Fibroblast of skin of abdomen (primary cell): ENCODE measurements at regions not wholly inside any gene's neighbourhood (a gene's known extent, or its start where the extent isn't known, plus 50 kb on each side); places are given as distances from the start of the nearest gene placed in this dataset.
"Not testable (repeated sequence)": the region's sequence is repeated elsewhere in the genome, so short reads cannot be mapped to it uniquely, and the experiment has no call there.

ENCODE experiments used
- DNase-seq: peaks from one replicate; pipeline ENCODE4 v3.0.0-alpha.2; 2013

DNA sequence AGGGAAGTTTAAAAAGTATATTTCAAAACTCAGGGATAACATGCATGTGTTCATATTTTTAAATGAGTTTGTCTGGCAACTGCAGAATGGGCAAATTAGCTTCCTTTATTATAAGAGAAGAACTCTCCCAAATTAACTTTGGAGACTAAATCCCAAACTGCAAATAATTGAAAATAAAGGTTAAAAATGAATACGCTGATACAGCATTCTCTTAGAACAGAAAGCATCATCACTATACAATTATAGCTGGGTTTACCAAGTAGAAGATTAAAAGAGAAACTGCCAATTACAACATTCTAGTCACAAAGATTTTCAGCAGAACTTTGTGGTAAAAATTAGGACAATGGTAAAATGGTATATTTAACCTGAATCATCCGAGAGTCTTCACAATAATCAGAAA lies 73.3 kb downstream of the OLFM4 start:
- no peak for DNase-seq

DNA sequence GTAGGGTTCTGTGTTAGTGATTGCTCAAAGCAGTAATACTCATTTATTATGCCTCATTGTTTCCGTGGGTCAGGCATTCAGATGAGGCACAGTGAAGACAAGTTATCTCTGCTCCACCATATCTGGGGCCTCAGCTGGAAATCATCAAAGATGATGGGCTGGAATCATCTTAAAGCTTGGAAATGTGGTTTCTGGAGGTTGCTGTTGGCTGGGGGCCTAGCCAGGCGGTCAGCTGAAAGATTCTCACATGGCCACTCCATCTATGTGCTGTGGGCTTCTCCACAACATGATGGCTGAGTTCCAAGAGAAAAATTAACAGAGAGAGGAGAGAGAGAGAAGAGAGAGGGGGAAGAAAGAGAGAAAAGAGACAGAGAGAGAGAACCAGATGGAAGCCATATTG lies 75.5 kb downstream of the OLFM4 start:
- peak; percentile 75 for DNase-seq

DNA sequence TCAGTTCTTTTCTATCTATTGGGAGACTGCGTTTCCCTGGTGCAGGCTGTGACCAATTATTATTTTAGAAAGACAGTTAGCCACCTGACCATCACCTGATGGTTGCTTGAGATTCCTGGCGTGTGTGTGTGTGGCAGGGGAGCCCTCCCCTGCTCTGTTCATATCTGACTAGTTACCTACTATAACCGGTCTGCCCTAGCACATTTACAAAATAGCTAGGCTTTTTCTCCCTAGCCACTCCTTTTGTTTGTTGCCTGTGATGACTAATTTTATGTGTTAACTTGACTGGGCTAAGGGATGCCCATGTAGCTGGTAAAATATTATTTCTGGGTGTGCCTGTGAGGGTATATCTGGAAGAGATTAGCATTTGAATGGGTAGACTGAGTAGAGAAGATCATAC lies 76.9 kb downstream of the OLFM4 start:
- no peak for DNase-seq

DNA sequence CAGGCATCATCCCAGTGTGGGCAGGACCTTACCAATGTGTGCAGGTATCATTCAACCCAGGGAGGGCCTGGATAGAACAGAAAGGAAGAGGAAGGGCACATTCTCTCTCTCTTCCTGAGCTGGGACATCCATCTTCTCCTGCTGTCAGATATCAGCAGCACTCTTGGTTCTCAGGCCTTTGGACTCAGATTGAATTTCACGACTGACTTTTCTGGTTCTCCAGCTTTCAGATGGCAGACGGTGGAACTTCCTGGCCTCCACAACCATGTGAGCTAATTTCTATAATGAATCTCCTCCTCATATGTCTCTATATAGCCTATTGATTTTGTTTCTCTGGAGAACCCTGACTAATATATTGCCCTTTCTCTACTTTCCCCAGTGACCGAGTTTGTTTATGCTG lies 77.3 kb downstream of the OLFM4 start:
- no peak for DNase-seq

DNA sequence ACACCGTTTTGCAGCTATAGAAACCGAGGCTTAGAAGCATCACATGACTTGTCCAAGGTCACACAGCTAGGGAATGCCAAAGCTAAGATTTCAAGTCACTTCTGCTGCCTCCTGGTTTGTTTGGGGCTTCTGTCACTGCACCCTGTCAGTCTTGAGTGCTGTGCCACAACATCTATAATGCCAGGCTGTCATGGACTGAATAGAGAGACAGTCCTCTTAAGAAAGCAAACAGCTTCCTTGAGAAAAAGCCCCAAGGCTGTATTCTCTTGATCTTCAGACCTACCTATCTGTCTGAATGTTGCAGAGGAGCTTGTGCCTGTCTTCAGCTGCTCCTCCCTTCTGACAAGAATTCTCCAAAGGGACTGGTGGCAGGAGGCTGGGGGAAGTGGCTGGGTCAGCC lies 81.6 kb downstream of the OLFM4 start:
- no peak for DNase-seq

DNA sequence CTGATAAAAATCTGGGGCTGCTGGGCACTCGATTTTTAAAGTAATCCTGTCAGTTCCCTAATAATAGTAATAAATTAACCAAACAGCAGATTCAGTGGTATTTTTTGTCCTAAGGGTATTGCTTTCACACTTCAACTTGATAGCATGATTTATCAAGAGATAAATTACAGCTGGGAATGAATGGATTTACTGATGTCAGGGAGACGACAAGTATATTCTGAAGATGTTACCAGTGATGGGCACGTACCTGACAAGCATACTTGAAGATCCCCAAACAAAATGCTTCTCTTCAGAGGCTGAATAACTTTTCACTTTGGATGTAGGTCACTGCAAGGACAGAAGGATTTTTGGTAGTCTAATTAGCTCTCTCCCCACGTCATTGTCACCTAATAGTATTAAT lies 82.0 kb downstream of the OLFM4 start:
- DNase-seq = no peak

DNA sequence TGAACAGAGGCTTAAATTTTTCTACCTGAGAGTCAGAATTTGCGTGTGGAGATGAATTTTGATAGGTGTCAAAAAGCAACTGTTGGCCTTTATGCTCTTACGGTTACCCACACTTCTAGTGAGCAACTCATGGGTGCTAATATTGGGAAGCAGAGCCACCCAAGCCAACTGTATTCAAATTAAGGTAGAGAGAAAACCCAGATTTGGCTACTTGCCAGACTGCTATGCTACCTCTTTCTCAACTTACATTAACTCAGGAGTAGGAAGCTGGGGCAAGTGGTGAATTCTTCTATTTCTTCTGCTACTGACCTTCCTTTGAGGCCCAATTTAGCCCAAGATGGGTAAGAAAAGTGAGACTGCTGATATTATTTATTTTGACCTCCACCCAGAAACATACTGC lies 83.9 kb downstream of the OLFM4 start:
- no peak for DNase-seq

DNA sequence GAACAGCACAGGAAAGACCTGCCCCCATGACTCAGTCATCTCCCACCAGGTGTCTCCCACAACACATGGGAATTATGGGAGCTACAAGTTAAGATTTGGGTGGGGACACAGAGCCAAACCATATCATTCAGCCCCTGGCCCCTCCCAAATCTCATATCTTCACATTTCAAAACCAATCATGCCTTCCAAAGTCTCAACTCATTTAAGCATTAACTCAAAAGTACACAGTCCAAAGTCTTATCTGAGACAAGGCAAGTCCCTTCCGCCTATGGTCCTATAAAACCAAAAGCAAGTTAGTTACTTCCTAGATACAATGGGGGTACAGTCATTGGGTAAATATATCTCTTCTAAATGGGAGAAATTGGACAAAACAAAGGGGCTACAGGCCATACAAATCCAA lies 88.4 kb downstream of the OLFM4 start:
- DNase-seq = not testable (repeated sequence)

DNA sequence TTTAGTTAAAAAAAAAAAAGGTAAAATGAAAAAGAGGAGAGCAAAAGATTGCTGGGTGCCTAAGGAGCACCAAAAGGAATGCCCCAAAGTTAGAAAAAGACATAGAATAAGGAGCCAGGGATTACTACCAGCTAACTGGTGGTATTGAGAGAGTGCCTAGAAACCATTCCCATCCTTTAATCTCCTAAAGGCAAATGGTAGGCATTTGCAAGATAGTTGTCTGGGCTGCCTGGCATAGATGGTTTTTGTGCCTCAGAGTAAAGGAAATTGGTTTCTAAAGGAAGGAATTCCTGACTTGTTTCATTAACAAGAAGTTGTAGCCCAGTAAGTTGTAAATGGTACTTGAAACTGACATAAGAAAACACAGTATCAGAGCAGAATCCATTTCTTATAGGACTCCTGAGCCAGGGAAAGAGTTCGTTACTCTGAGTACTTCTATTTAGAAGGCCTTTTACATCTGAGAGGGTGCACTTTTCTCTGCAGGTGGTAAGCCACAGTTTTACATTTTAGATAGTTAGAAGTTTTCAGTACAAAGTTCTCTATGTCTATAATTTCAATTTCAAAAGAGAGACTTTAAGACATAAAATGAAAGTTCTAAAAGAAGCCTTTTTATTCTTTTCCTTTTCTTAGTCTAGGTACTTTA lies 92.6 kb downstream of the OLFM4 start:
- DNase-seq = no peak

DNA sequence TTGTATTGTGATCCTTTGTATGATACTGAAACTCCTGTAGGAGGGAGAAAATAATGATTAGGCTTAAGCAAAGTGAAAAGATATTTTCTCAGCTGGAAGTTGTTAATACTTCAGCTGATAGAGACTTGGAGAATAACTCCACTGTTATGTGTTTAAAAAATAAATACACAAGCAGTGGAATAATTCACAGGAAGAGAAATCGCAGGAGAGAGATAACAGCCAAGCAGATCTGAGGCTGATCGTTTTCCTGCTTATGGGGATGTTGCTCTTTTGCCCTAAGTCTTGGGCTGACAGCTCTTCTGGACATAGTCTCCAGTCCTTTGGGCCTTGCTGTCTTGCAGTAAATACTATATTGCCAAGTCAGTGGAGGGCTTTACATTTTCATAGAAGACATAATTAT lies 93.3 kb downstream of the OLFM4 start:
- no peak for DNase-seq

DNA sequence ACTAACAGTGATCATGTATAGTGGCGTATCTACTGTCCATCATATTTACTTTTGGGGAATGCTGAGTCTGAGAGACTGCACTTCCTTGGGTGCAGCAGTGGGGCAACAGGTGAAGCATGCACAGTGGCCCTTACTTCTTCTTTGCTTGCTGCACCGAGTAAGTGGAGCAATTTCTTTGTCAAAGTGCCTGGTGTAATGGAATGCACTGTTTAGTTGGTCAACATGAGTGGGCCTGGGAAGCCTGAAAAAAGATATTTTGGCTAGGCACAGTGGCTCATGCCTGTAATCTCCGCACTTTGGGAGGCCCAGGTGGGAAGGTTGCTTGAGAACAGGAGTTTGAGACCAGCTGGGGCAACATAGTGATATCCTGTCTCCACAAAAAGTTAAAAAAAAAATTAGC lies 94.9 kb downstream of the OLFM4 start:
- no peak for DNase-seq

DNA sequence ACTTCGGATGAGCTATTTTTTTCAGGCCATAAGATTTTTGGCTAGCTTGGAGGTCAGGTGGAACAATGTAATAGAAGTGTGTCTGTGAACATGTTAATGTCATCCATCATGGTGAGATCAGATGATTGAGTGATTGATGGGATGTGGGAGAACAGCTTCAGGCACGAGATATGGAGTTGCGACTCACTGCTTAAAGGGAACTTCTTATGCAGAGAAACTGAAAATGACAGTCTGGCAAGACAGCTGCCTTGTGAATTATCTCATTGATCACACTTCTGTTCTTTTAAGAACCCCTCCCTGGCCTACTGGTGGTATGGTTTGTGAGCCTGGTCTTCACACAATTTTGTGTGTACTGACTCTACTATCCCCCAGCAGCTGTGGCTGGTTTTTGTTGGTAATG lies 96.0 kb downstream of the OLFM4 start:
- no peak for DNase-seq

DNA sequence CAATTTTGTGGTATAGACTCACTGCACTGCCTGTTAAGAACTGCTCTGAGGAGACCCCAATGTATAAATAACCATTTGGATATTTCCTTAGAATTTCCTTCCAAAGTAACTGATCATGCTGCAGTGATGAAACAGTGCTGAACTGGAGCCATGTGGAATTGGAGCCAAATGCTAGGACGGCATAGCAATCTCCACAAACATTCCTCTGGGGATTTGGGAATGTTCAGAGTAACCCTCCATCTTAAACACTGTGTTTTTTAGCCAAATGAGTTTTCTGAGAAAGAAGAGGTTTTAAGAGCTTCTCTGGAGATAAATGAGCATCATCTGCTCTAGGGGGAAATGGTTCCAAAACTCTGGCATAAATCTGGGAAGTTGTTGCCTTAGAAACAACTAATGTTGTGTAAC lies 98.2 kb downstream of the OLFM4 start:
- peak; percentile 92 for DNase-seq

DNA sequence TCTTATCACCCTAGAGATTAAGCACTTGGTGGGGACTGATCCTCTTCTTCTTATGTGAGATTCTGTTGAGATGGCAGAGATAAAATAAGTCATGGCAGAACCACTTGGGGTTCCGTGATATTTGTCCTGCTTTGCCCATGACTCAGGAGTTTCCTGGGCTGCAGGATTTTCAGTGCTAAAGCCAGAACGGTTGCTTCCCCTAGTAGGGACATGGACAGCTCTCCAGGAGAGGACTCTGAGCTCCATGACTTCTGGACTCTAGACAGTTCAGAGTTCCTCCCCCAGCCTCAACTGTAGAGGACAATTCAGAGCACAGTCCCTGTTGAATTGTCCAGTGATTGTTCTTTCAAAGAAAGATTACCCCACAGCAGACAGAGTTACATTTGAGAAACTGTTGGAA lies 98.8 kb downstream of the OLFM4 start:
- peak; percentile 17 for DNase-seq

DNA sequence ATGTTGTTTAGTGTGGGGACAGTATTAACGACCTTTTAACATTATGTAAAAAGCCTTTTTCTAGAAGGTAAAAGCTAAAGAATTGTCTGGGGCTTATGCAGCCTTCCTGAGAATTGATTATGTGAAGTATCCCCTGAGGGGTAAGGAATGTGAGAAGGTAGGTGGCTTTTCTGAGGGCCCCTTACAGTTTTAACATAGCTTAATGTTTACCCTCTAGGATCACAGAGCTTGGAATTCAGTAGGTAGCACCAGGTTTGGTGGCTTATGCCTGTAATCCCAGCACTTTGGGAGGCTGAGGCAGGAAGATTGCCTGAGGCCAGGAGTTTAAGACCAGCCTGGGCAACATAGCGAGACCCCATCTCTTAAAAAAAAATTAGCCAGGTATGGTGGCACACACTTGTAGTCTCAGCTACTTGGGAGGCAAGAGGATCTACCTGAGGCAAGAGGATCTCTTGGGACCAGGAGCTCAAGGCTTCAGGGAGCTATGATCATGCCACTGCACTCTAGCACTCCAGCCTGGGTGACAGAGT lies 101.3 kb downstream of the OLFM4 start:
- no peak for DNase-seq

DNA sequence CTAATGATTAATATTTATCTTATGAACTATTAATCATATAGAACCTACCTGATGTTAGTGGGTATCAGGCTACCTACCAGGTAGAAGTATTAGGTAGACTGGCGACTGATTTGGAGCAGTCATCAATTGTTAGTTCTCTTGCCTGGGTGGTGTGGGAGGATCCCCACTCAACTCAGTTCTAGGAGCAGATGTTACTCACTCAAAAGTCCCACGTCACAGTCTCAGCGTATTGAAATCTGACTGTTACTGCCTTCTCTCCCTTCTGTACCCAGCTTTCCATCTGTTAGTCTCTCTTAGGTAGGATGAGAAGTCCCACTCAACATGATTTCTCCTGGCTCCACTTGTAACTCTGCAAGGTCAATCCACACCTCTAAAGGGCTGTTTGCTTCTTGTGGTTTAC lies 102.7 kb downstream of the OLFM4 start:
- no peak for DNase-seq

DNA sequence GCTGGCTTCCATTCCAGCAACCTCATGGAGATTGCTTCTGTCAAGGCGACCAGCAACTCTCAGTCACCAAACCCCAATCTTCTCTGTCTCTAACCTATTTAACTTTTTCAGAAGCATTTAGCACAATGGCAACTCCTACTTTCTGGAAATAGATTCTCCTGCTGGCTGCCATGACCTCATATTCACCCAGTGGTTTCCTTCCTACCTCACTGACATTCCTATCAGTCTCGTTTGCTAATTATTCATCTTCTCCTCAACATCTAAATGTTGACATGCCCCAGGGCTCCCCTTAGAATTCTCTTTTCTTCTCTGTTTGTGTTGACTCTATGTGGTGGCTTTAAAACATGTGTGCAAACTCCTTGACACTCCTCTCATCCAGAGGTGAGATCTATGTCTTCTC lies 106.7 kb downstream of the OLFM4 start:
- DNase-seq = peak; percentile 32

DNA sequence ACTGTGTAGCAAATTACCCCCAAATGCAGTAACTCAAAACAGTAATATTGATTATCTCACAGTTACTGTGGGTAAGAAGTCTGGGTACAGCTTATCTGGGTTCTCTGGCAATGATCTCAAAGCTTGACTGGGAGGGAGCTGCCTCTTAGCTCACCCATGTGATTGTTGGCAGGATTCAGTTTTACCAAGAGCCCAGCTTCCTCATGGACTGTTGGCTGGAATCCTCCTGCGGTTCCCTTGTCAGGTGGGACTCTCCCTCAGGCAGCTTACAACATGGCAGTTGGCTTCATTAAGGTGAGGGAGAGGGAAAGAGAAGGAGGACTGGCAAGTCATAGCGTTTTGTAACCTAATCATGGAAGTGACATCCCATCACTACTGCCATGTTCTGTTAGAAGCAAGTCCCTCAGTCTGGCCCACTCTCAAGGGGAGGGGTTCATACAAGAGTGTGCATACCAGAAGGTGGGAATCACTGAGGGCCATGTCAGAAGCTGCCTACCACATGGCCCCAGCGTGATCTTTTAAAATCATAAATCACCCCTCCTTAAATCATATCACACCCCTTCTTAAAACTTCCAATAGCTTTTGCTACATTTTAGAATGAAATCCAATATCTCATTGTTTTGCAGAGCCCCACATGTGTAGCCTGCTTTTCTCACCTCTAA lies 108.1 kb downstream of the OLFM4 start:
- DNase-seq = peak; percentile 62

DNA sequence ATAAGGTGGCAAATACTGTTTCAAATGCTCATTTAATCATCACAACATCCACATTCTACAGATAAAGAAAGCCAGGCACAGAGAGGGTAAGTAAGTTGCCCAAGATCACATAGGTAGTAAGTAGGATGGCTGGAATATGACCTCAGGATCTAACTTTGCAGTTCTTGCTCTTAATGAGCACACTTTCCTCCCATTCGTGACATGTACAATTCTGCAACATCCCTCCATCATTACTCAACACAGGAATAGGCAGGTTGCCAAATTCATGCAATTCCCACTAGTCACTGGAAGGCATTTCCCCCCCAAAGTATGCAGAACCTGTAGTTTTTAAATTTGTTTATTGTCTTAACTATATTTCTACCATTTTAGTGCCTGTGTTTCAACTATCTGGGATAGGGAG lies 109.2 kb downstream of the OLFM4 start:
- DNase-seq = peak; percentile 97

DNA sequence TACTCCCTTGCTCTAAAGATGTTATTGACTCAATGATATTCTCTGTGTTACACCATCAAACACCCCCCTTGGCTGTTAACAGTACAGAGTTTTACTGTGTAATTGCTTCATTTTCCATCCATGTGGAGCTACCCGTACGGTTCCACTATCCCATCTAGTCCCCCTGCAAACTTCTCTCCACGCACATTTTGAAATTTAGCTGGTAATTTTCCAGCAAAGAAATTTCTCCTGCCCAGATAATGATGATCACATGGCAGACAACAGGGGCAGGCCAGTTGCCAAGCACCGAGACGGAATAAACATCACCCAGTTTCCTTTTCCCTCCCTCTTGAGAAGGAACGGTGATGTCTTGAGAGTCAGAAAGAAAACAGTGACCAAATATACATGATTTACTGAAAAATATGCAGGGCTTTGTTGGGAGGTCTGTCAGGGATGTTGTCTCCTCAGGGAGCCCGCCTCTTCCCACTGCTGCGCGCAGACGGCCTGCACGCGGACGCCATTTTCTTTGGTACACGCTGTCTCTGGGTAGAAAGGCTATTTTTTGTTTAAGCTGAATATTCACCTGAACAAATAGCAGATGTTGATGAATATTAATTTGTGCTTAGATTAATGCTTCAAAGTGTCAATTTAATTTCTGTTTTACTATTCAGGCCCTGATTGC lies 109.9 kb downstream of the OLFM4 start:
- DNase-seq = peak; percentile 63

DNA sequence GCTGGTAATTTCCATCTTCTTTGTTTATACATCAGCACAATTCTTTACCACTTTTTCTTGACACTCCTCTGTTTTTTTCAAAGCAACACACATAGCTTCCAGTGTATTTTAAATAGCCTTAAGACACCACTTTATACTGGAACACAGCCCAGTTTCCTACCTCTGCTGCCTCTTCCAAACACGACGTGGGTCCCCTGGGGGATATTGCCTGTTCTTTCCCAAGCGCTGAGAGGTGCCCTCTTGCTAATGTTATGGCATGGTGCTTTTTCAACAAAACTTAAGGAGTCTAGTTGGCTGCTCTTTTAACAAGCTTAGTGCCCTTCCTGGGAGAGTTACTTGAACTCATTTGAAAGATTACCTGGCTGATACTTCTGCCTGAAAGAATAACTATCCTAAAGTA lies 112.7 kb downstream of the OLFM4 start:
- no peak for DNase-seq

DNA sequence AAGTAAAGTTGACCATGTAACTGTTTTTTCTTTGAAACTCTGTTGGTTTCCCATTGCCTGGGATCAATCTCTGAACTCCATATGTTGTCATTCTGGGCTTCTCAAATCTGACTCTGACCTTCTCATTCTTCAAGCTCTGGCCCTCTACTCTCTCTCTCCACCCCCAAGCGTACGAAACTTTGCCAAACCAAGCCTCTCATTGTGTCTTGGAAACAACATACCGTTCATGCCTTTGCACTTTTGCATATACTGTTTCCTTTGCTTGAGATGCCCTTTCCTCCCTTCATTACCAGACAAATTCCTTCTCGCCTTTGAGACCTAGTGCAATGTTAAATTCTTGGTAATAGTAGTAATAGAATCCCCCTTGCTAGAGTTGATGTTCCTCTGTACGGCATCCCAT lies 113.7 kb downstream of the OLFM4 start:
- DNase-seq = peak; percentile 81

DNA sequence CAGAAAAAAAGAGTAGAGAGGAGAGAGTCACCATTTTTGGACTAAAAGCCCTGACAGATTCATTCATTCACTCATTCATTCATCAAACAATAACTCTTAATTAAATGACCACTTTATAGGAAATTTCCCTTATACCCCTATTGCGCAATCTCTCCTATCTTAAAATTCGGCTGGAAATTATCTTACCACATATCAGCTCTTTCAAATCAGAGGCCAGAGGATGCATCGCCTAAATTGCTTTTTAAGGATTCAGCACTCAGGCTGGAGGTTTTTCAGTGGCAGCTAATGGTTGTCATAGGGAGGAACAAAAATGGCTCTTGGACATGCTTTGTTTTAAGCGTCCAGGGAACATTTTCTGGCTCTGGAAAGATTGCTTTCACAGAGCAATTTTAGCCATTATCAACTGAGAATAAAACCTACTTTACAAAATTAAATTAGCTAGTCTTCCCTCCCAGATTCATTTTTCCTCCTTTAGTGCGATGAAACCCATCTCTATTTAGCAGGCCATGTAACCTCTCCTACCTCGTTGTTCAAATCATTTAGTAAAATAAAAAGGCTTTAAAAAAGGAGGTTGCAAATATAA lies 115.2 kb downstream of the OLFM4 start:
- DNase-seq = no peak

DNA sequence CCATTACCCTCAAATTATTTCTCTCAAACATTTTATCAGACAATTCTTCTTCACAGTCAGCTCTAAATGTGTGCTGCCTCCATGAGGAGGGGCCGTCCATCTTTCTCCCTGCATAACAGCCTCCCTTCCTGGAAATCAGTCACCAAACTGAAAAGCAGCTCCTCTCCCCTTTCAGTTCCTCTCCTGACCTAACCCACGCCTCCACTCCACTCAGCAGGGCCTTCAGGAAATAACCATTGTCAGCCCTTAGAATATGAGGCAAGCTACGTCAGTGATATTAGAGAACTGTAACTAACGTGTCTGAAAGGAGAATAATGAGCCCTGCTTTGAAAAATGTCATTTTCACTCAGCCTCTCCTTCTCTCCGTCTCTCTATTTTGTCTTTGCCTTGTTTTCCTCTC lies 116.2 kb downstream of the OLFM4 start:
- DNase-seq = no peak
